Hypothalamus (tissue), 51 donors: ENCODE measurements at regions not wholly inside any gene's neighbourhood (a gene's known extent, or its start where the extent isn't known, plus 50 kb on each side); places are given as distances from the start of the nearest gene placed in this dataset.

Experiments used
- DNase-seq, 51 donors: peaks; one replicate each; lab custom pipeline; 2025; lab: John Stamatoyannopoulos, UW

GRCh38 chr17:69878661-69879060, 196.4 kb upstream of the KCNJ16 start:
- no peak for DNase-seq

GRCh38 chr17:69879576-69879975, 195.4 kb upstream of the KCNJ16 start:
- no peak for DNase-seq

- no peak for DNase-seq
Observed at GRCh38 chr17:69880591-69881112, 194.4 kb upstream of the KCNJ16 start.

GRCh38 chr17:69882281-69882680, 192.7 kb upstream of the KCNJ16 start:
- DNase-seq = no peak

- DNase-seq = no peak
Observed at GRCh38 chr17:69883120-69883519, 191.9 kb upstream of the KCNJ16 start.

- DNase-seq = no peak
Observed at GRCh38 chr17:69884356-69884755, 190.7 kb upstream of the KCNJ16 start.

GRCh38 chr17:69884846-69885245, 190.2 kb upstream of the KCNJ16 start:
- no peak for DNase-seq

- no peak for DNase-seq
Observed at GRCh38 chr17:69898601-69899000, 176.4 kb upstream of the KCNJ16 start.

- no peak for DNase-seq
Observed at GRCh38 chr17:69900101-69900500, 174.9 kb upstream of the KCNJ16 start.

- no peak for DNase-seq
Observed at GRCh38 chr17:69900829-69901228, 174.2 kb upstream of the KCNJ16 start.

- DNase-seq = no peak
Observed at GRCh38 chr17:69906306-69906705, 168.7 kb upstream of the KCNJ16 start.

- no peak for DNase-seq
Observed at GRCh38 chr17:69907132-69907847, 167.7 kb upstream of the KCNJ16 start.

GRCh38 chr17:69908626-69909368, 166.2 kb upstream of the KCNJ16 start:
- no peak for DNase-seq

- no peak for DNase-seq
Observed at GRCh38 chr17:69909389-69909788, 165.6 kb upstream of the KCNJ16 start.

- DNase-seq = no peak
Observed at GRCh38 chr17:69912805-69913204, 162.2 kb upstream of the KCNJ16 start.

GRCh38 chr17:69913216-69913615, 161.8 kb upstream of the KCNJ16 start:
- DNase-seq = no peak

- no peak for DNase-seq
Observed at GRCh38 chr17:69913616-69914015, 161.4 kb upstream of the KCNJ16 start.

- DNase-seq = no peak
Observed at GRCh38 chr17:69914520-69914919, 160.5 kb upstream of the KCNJ16 start.

- DNase-seq = no peak
Observed at GRCh38 chr17:69916761-69917160, 158.3 kb upstream of the KCNJ16 start.

- DNase-seq = no peak
Observed at GRCh38 chr17:69918164-69918563, 156.9 kb upstream of the KCNJ16 start.

- DNase-seq = no peak
Observed at GRCh38 chr17:69919789-69920188, 155.2 kb upstream of the KCNJ16 start.

- DNase-seq = no peak
Observed at GRCh38 chr17:69921046-69921445, 154.0 kb upstream of the KCNJ16 start.
